Uterus (tissue), 3 donors: ENCODE measurements at regions not wholly inside any gene's neighbourhood (a gene's known extent, or its start where the extent isn't known, plus 50 kb on each side); places are given as distances from the start of the nearest gene placed in this dataset.

ENCODE experiments used
- DNase-seq, 2 donors: peaks; one replicate each; pipeline ENCODE4 v3.0.0-alpha.2; 2019 to 2020
- H3K27ac ChIP-seq, 2 donors: fragments of 200-600 bp; sonication (generic); 1 replicate in 1 of 2; 2 replicates in 1 of 2; pipeline ENCODE4 v1.5.1; 2016 to 2018
- H3K27me3 ChIP-seq, 2 donors: fragments of 200-600 bp; sonication (generic); one replicate each; pipeline ENCODE4 v1.5.1; 2018 to 2019; ENCODE audit warnings: control low read depth in 1 of 2
- H3K36me3 ChIP-seq, 2 donors: fragments of 200-600 bp; sonication (generic); one replicate each; pipeline ENCODE4 v1.5.1; 2019; ENCODE audit warnings: control low read depth in 1 of 2
- H3K4me1 ChIP-seq, 2 donors: fragments of 200-600 bp; sonication (generic); one replicate each; pipeline ENCODE4 v1.5.1; 2018 to 2019; ENCODE audit warnings: control low read depth in 1 of 2
- H3K4me3 ChIP-seq, 2 donors: fragments of 200-600 bp; sonication (generic); 1 replicate in 1 of 2; 2 replicates in 1 of 2; pipeline ENCODE4 v1.5.1; 2018 to 2019; ENCODE audit warnings: mild to moderate bottlenecking in 1 of 2
- H3K9me3 ChIP-seq, 2 donors: fragments of 200-600 bp; sonication (generic); one replicate each; pipeline ENCODE4 v1.5.1; 2019; ENCODE audit warnings: control low read depth in 1 of 2
- CTCF ChIP-seq, 4 experiments: fragments of 200-600 bp in 2 of 4; fragments of 450-650 bp in 2 of 4; sonication (generic) in 2 of 4; IDR thresholded peaks; one replicate each; pipeline ENCODE4 v1.5.1; 2016 to 2019; ENCODE audit warnings: antibody characterized with exemption in 4 of 4, mild to moderate bottlenecking in 2 of 4, moderate library complexity in 1 of 4
- POLR2A ChIP-seq, 2 donors: fragments of 450-650 bp; IDR thresholded peaks; one replicate each; pipeline ENCODE4 v1.6.1; 2016; ENCODE audit warnings: antibody characterized with exemption in 2 of 2, mild to moderate bottlenecking in 1 of 2, moderate library complexity in 1 of 2
- intact Hi-C: fragments of 100-400 bp; cut with DNase I; formaldehyde crosslinking; loops from one replicate; pipeline ENCODE4 v1.15.1; 2023; ENCODE audit warnings: low total_unique reads
- donor health status: DM: yes; HTN: yes; CAD: no.

GRCh38 chr2:120669971-120670370 is 65.7 kb upstream of the GLI2 start:
- H3K27me3 ChIP-seq = no peaks in the 10 kb centered on the region
- no peak for DNase-seq
- H3K4me1 ChIP-seq = no peaks in the 10 kb centered on the region
- TF ChIP-seq POLR2A (IDR thresholded peaks at IDR 0.05) = no peak
- no peak for TF ChIP-seq CTCF (IDR thresholded peaks at IDR 0.05)
- H3K9me3 ChIP-seq = peaks cover 0 to 3% of the 10 kb centered on the region in 2 donors
- H3K4me3 ChIP-seq = no peak overlapping the region
- H3K36me3 ChIP-seq = no peaks in the 10 kb centered on the region
- no peak overlapping the region for H3K27ac ChIP-seq
- intact Hi-C loops = no loop called here

- H3K9me3 ChIP-seq = peaks cover 0 to 3% of the 10 kb centered on the region in 2 donors
- TF ChIP-seq POLR2A (IDR thresholded peaks at IDR 0.05) (no peak), CTCF (IDR thresholded peaks at IDR 0.05) (no peak)
- no peak overlapping the region for H3K27ac ChIP-seq
- intact Hi-C loops = no loop called here
- H3K27me3 ChIP-seq = no peaks in the 10 kb centered on the region
- H3K36me3 ChIP-seq = no peaks in the 10 kb centered on the region
- DNase-seq = no peak
- no peak overlapping the region for H3K4me3 ChIP-seq
- H3K4me1 ChIP-seq = no peaks in the 10 kb centered on the region
Observed at GRCh38 chr2:120670371-120670770, 65.3 kb upstream of the GLI2 start.

- TF ChIP-seq POLR2A (IDR thresholded peaks at IDR 0.05) (no peak), CTCF (IDR thresholded peaks at IDR 0.05) (no peak)
- Histone ChIP-seq H3K4me3 (no peak overlapping the region), H3K36me3 (no peaks in the 10 kb centered on the region), H3K27ac (no peak overlapping the region), H3K4me1 (no peaks in the 10 kb centered on the region), H3K9me3 (peaks cover 0 to 3% of the 10 kb centered on the region in 2 donors), H3K27me3 (no peaks in the 10 kb centered on the region)
- no peak for DNase-seq
- intact Hi-C loops = no loop called here
Observed at GRCh38 chr2:120670771-120671480, 64.7 kb upstream of the GLI2 start.

- Histone ChIP-seq H3K27me3 (no peaks in the 10 kb centered on the region), H3K27ac (no peak overlapping the region), H3K36me3 (no peaks in the 10 kb centered on the region), H3K4me3 (no peak overlapping the region), H3K4me1 (no peaks in the 10 kb centered on the region), H3K9me3 (no peaks in the 10 kb centered on the region)
- DNase-seq = no peak
- no peak for TF ChIP-seq POLR2A (IDR thresholded peaks at IDR 0.05)
- TF ChIP-seq CTCF (IDR thresholded peaks at IDR 0.05) = no peak
- intact Hi-C loops = no loop called here
Observed at GRCh38 chr2:120672526-120673204, 63.0 kb upstream of the GLI2 start.

GRCh38 chr2:120673205-120673550 is 62.5 kb upstream of the GLI2 start:
- intact Hi-C loops = no loop called here
- DNase-seq = no peak
- Histone ChIP-seq H3K27ac (no peak overlapping the region), H3K4me1 (no peaks in the 10 kb centered on the region), H3K36me3 (no peaks in the 10 kb centered on the region), H3K9me3 (no peaks in the 10 kb centered on the region), H3K27me3 (no peaks in the 10 kb centered on the region), H3K4me3 (no peak overlapping the region)
- no peak for TF ChIP-seq POLR2A (IDR thresholded peaks at IDR 0.05)
- TF ChIP-seq CTCF (IDR thresholded peaks at IDR 0.05) = no peak
